Activated CD8-positive, alpha-beta T cell treated with anti-CD3 and anti-CD28 coated beads for 36 hours (primary cell): ENCODE measurements at regions not wholly inside any gene's neighbourhood (a gene's known extent, or its start where the extent isn't known, plus 50 kb on each side); places are given as distances from the start of the nearest gene placed in this dataset.

Experiments used
- ATAC-seq: fragments of 200-7000 bp; cut with Tn5 transposase; one replicate; pipeline ENCODE4 v1.10.0; 2021; ENCODE audit warnings: mild to moderate bottlenecking, moderate library complexity
- CTCF ChIA-PET: fragments of 350-600 bp; sonication (Branson Sonifier 250); formaldehyde crosslinking; loops from one replicate; lab custom pipeline; 2021; ENCODE audit warnings: antibody characterized with exemption; lab: Charles Lee
- POLR2A ChIA-PET: fragments of 350-600 bp; sonication (Branson Sonifier 250); formaldehyde crosslinking; loops from one replicate; lab custom pipeline; 2021; ENCODE audit warnings: antibody characterized with exemption; lab: Charles Lee
- DNase-seq: peaks from one replicate; pipeline ENCODE4 v3.0.0-alpha.2; 2020
- H3K27ac Mint-ChIP-seq: one replicate; pipeline ENCODE4 v1.8.0; 2021; ENCODE audit warnings: mild to moderate bottlenecking, mixed read lengths
- H3K27me3 Mint-ChIP-seq: one replicate; pipeline ENCODE4 v1.8.0; 2021; ENCODE audit warnings: mixed read lengths
- H3K36me3 Mint-ChIP-seq: one replicate; pipeline ENCODE4 v1.8.0; 2021; ENCODE audit warnings: low read depth, mixed read lengths
- H3K4me1 Mint-ChIP-seq: one replicate; pipeline ENCODE4 v1.8.0; 2021; ENCODE audit warnings: low read depth, mixed read lengths
- H3K4me3 Mint-ChIP-seq: one replicate; pipeline ENCODE4 v1.8.0; 2021; ENCODE audit warnings: mild to moderate bottlenecking, moderate library complexity, mixed read lengths
- H3K9me3 Mint-ChIP-seq: one replicate; pipeline ENCODE4 v1.8.0; 2021; ENCODE audit warnings: mixed read lengths
- CTCF ChIP-seq: fragments of 200-600 bp; IDR thresholded peaks from one replicate; pipeline ENCODE4 v1.8.0; 2022; ENCODE audit warnings: antibody characterized with exemption, mild to moderate bottlenecking
- intact Hi-C: fragments of 100-400 bp; cut with micrococcal nuclease; formaldehyde crosslinking; loops from one replicate; pipeline ENCODE4 v1.10.0; 2022

GRCh38 chr9:20284601-20285289 lies 337.6 kb downstream of the MLLT3 start:
- intact Hi-C loops, result no loop called here
- CTCF ChIA-PET, result interaction anchor here (1.7 kb wide), 1 partner anchor 72 kb away, joined by 3 read pairs; no protein-coding TSS in a partner anchor
- peaks cover 7% of the 10 kb centered on the region for H3K9me3 Mint-ChIP-seq
- no peak overlapping the region for H3K4me3 Mint-ChIP-seq
- DNase-seq, result no peak
- no peak for ATAC-seq
- POLR2A ChIA-PET, result no interaction called here
- H3K36me3 Mint-ChIP-seq, result no peaks in the 10 kb centered on the region
- no peak for TF ChIP-seq CTCF
- no peaks in the 10 kb centered on the region for H3K27me3 Mint-ChIP-seq
- peaks cover 3% of the 10 kb centered on the region for H3K4me1 Mint-ChIP-seq
- H3K27ac Mint-ChIP-seq, result no peak overlapping the region

- ChIA-PET POLR2A (interaction anchor here (1.0 kb wide), 1 partner anchor 122 kb away, joined by 3 read pairs; no protein-coding TSS in a partner anchor), CTCF (no interaction called here)
- Mint-ChIP-seq H3K36me3 (no peaks in the 10 kb centered on the region), H3K27me3 (no peaks in the 10 kb centered on the region), H3K4me1 (peaks cover 3% of the 10 kb centered on the region), H3K27ac (no peak overlapping the region), H3K9me3 (peaks cover 22% of the 10 kb centered on the region), H3K4me3 (no peak overlapping the region)
- DNase-seq, result no peak
- intact Hi-C loops, result no loop called here
- peak; percentile 27 for ATAC-seq
- no peak for TF ChIP-seq CTCF
Observed at GRCh38 chr9:20280330-20280729, 342.0 kb downstream of the MLLT3 start.

DNA sequence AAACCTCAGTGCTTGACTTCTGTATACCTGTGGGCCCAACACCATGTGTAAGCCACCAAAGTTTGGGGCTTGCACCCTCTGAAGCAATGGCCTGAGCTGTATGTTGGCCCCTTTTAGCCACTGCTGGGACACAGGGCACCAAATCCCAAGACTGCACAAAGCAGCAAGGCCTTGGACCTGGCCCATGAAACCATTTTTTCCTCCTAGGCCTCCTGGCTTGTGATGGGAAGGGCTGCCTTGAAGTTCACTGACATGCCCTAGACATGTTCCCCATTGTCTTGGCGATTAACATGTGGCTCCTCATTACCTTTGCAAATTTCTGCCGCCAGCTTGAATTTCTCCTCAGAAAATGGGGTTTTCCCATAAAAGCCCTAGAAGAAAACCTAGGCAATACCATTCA lies 345.5 kb downstream of the MLLT3 start:
- Mint-ChIP-seq H3K4me3 (no peak overlapping the region), H3K27ac (no peak overlapping the region), H3K9me3 (peaks cover 27% of the 10 kb centered on the region), H3K4me1 (peaks cover 3% of the 10 kb centered on the region), H3K36me3 (no peaks in the 10 kb centered on the region), H3K27me3 (no peaks in the 10 kb centered on the region)
- DNase-seq (no peak), ATAC-seq (no peak)
- CTCF ChIA-PET, result no interaction called here
- POLR2A ChIA-PET, result no interaction called here
- no peak for TF ChIP-seq CTCF
- intact Hi-C loops, result no loop called here

DNA sequence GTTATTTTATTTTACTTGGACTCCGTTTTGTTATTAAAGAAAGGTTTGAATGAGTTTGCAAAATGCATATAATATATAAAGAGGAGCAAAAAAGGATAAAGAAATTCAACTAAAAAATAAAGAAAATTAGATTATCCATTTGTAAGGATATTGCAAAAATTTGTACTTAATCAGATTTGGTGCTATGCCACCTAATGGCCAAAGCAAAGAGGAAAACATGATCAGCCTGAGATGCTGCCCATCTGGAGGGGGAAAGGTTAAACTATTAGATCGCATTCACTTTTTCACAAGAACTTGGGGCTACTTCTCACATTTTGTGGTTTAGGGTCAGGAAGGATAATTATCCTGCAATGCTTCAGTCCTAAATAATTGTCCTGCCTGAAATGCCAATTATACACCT lies 350.6 kb downstream of the MLLT3 start:
- H3K27me3 Mint-ChIP-seq, result peaks cover 2% of the 10 kb centered on the region
- H3K27ac Mint-ChIP-seq, result no peak overlapping the region
- ChIA-PET POLR2A (no interaction called here), CTCF (no interaction called here)
- no peaks in the 10 kb centered on the region for H3K36me3 Mint-ChIP-seq
- H3K4me1 Mint-ChIP-seq, result peaks cover 13% of the 10 kb centered on the region
- no peak for DNase-seq
- ATAC-seq, result no peak
- H3K9me3 Mint-ChIP-seq, result peaks cover 13% of the 10 kb centered on the region
- H3K4me3 Mint-ChIP-seq, result no peak overlapping the region
- no peak for TF ChIP-seq CTCF
- intact Hi-C loops, result no loop called here

GRCh38 chr9:20271096-20271495 lies 351.2 kb downstream of the MLLT3 start:
- no peak overlapping the region for H3K4me3 Mint-ChIP-seq
- H3K36me3 Mint-ChIP-seq, result no peaks in the 10 kb centered on the region
- no peak for DNase-seq
- H3K4me1 Mint-ChIP-seq, result peaks cover 13% of the 10 kb centered on the region
- peaks cover 2% of the 10 kb centered on the region for H3K27me3 Mint-ChIP-seq
- H3K27ac Mint-ChIP-seq, result no peak overlapping the region
- H3K9me3 Mint-ChIP-seq, result peaks cover 9% of the 10 kb centered on the region
- no peak for TF ChIP-seq CTCF
- CTCF ChIA-PET, result no interaction called here
- intact Hi-C loops, result no loop called here
- no peak for ATAC-seq
- POLR2A ChIA-PET, result no interaction called here
